ENCODE measurements at regions not wholly inside any gene's neighbourhood (a gene's known extent, or its start where the extent isn't known, plus 50 kb on each side); places are given as distances from the start of the nearest gene placed in this dataset.

GRCh38 chr10:25851548-25851947 lies 82.5 kb upstream of the MYO3A start:
- ATAC-seq, result no peak
- DNase-seq, result no peak
- TF ChIP-seq, protein P1, sequence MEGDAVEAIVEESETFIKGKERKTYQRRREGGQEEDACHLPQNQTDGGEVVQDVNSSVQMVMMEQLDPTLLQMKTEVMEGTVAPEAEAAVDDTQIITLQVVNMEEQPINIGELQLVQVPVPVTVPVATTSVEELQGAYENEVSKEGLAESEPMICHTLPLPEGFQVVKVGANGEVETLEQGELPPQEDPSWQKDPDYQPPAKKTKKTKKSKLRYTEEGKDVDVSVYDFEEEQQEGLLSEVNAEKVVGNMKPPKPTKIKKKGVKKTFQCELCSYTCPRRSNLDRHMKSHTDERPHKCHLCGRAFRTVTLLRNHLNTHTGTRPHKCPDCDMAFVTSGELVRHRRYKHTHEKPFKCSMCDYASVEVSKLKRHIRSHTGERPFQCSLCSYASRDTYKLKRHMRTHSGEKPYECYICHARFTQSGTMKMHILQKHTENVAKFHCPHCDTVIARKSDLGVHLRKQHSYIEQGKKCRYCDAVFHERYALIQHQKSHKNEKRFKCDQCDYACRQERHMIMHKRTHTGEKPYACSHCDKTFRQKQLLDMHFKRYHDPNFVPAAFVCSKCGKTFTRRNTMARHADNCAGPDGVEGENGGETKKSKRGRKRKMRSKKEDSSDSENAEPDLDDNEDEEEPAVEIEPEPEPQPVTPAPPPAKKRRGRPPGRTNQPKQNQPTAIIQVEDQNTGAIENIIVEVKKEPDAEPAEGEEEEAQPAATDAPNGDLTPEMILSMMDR (IDR thresholded peaks at IDR 0.05), result no peak
- intact Hi-C loops (cut with DNase I), result no loop called here
- Histone ChIP-seq H3K4me3 (no peak overlapping the region), H3K27ac (no peak overlapping the region), H3K4me1 (no peaks in the 10 kb centered on the region), H3K9me3 (no peaks in the 10 kb centered on the region), H3K36me3 (ENCODE audit: insufficient read depth in 1 of 2, low read depth in 1 of 2) (no peaks in the 10 kb centered on the region), H3K27me3 (ENCODE audit: insufficient read depth in 3 of 3, low read length in 2 of 3) (peaks cover 0 to 2% (median 0%) of the 10 kb centered on the region in 3 donors)
- WGBS, 3 donors, result 58 to 69% (median 64%) methylated on average over 7 of the region's 7 CpGs

DNA sequence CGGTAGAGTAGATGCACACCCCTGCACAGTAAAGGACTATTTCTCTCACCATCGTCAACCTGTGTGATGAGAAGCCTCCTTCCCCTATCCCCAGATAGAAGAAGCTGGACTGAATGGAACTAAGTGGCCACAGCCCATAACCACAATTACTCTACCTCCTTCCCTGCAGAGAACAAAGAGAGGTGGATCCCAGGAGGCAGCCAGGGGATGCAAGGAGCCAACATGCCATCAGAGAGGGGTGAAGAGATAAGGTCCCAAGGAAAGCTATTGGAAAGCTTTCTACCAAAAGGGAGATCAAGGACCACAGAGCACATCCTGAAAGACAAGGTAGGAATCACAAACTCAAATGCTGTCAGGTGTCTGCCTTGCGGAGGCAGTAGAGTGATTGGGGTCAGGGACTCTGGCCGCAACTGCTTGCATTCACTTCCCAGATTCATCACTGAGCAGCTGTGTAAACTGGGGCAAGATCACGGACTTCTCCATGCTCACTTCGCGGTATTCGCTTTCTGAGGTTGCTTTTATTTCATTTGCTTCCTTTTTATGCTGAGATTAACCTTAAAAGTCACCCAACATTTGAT lies 81.6 kb upstream of the MYO3A start:
- Histone ChIP-seq H3K27me3 (ENCODE audit: insufficient read depth in 3 of 3, low read length in 2 of 3) (peaks cover 0 to 2% (median 0%) of the 10 kb centered on the region in 3 donors), H3K27ac (no peak overlapping the region), H3K36me3 (ENCODE audit: insufficient read depth in 1 of 2, low read depth in 1 of 2) (no peaks in the 10 kb centered on the region), H3K4me1 (no peaks in the 10 kb centered on the region), H3K4me3 (no peak overlapping the region), H3K9me3 (no peaks in the 10 kb centered on the region)
- TF ChIP-seq, protein P1 (IDR thresholded peaks at IDR 0.05), result no peak
- intact Hi-C loops (cut with DNase I), result no loop called here
- no peak for ATAC-seq
- no peak for DNase-seq
- WGBS, 3 donors, result 82 to 85% (median 83%) methylated on average over 8 of the region's 8 CpGs

DNA sequence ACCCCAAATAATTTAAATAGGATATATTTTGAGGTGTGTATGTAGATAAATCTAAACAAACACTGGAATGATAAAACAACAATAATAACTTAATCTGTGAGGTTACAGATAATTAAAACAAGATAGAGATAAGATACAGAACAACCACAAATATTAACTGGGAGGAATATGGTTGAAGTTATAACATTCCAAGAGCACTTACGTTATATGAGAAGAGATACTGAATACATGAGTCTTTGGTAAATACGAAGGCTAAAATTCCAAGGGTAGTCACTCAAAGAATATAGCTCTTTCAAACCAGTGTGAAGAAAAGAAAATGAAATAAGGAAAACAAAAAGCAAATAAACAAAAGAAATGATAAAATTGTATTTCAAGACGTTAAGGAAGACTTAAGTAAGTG lies 76.0 kb upstream of the MYO3A start:
- ATAC-seq (no peak), DNase-seq (no peak)
- H3K4me3 ChIP-seq, result no peak overlapping the region
- H3K27ac ChIP-seq, result no peak overlapping the region
- no peaks in the 10 kb centered on the region for H3K9me3 ChIP-seq
- WGBS, 3 donors, result 75 to 80% (median 75%) methylated on average over 3 of the region's 3 CpGs
- H3K27me3 ChIP-seq (ENCODE audit: insufficient read depth in 3 of 3, low read length in 2 of 3), result peaks cover 0 to 2% (median 0%) of the 10 kb centered on the region in 3 donors
- intact Hi-C loops (cut with DNase I), result no loop called here
- TF ChIP-seq, protein P1 (IDR thresholded peaks at IDR 0.05), result no peak
- H3K36me3 ChIP-seq (ENCODE audit: insufficient read depth in 1 of 2, low read depth in 1 of 2), result no peaks in the 10 kb centered on the region
- no peaks in the 10 kb centered on the region for H3K4me1 ChIP-seq

GRCh38 chr10:25865267-25865666 lies 68.8 kb upstream of the MYO3A start:
- no peaks in the 10 kb centered on the region for H3K4me1 ChIP-seq
- intact Hi-C loops (cut with DNase I), result no loop called here
- H3K4me3 ChIP-seq, result no peak overlapping the region
- ATAC-seq, result no peak
- TF ChIP-seq, protein P1 (IDR thresholded peaks at IDR 0.05), result no peak
- H3K27me3 ChIP-seq (ENCODE audit: insufficient read depth in 3 of 3, low read length in 2 of 3), result no peaks in the 10 kb centered on the region
- DNase-seq, result no peak
- H3K36me3 ChIP-seq (ENCODE audit: insufficient read depth in 1 of 2, low read depth in 1 of 2), result no peaks in the 10 kb centered on the region
- no peaks in the 10 kb centered on the region for H3K9me3 ChIP-seq
- no peak overlapping the region for H3K27ac ChIP-seq

GRCh38 chr10:25867321-25867720 lies 66.7 kb upstream of the MYO3A start:
- Histone ChIP-seq H3K4me3 (no peak overlapping the region), H3K36me3 (ENCODE audit: insufficient read depth in 1 of 2, low read depth in 1 of 2) (no peaks in the 10 kb centered on the region), H3K9me3 (no peaks in the 10 kb centered on the region), H3K27ac (no peak overlapping the region), H3K27me3 (ENCODE audit: insufficient read depth in 3 of 3, low read length in 2 of 3) (no peaks in the 10 kb centered on the region), H3K4me1 (no peaks in the 10 kb centered on the region)
- DNase-seq (no peak), ATAC-seq (no peak)
- intact Hi-C loops (cut with DNase I), result no loop called here
- WGBS, 3 donors, result 62 to 70% (median 63%) methylated on average over 3 of the region's 3 CpGs
- TF ChIP-seq, protein P1 (IDR thresholded peaks at IDR 0.05), result no peak
